NCI-H2029 (cell line): ENCODE measurements at regions not wholly inside any gene's neighbourhood (a gene's known extent, or its start where the extent isn't known, plus 50 kb on each side); places are given as distances from the start of the nearest gene placed in this dataset.

Source experiments
- DNase-seq: peaks from one replicate; lab custom pipeline; 2025; lab: John Stamatoyannopoulos, UW

GRCh38 chr18:11268741-11269233 is 119.4 kb upstream of the PIEZO2 start:
- DNase-seq = no peak

GRCh38 chr18:11268153-11268552 is 118.8 kb upstream of the PIEZO2 start:
- DNase-seq = no peak

GRCh38 chr18:11266781-11267480 is 117.6 kb upstream of the PIEZO2 start:
- no peak for DNase-seq

- no peak for DNase-seq
Measured at GRCh38 chr18:11261486-11261885, 112.1 kb upstream of the PIEZO2 start.

GRCh38 chr18:11260961-11261461 is 111.6 kb upstream of the PIEZO2 start:
- no peak for DNase-seq

GRCh38 chr18:11259469-11260150 is 110.2 kb upstream of the PIEZO2 start:
- DNase-seq = no peak

- DNase-seq = no peak
Measured at GRCh38 chr18:11258039-11258610, 108.8 kb upstream of the PIEZO2 start.

GRCh38 chr18:11256251-11256650 is 106.9 kb upstream of the PIEZO2 start:
- DNase-seq = no peak

- no peak for DNase-seq
Measured at GRCh38 chr18:11251891-11252270, 102.5 kb upstream of the PIEZO2 start.

GRCh38 chr18:11251229-11251890 is 102.0 kb upstream of the PIEZO2 start:
- DNase-seq = no peak

- no peak for DNase-seq
Measured at GRCh38 chr18:11249391-11249790, 100.0 kb upstream of the PIEZO2 start.

GRCh38 chr18:11247381-11247970 is 98.1 kb upstream of the PIEZO2 start:
- DNase-seq = no peak

- DNase-seq = no peak
Measured at GRCh38 chr18:11246495-11247300, 97.3 kb upstream of the PIEZO2 start.

- no peak for DNase-seq
Measured at GRCh38 chr18:11245879-11246278, 96.5 kb upstream of the PIEZO2 start.

- no peak for DNase-seq
Measured at GRCh38 chr18:11237484-11237883, 88.1 kb upstream of the PIEZO2 start.

GRCh38 chr18:11237066-11237465 is 87.7 kb upstream of the PIEZO2 start:
- no peak for DNase-seq

- no peak for DNase-seq
Measured at GRCh38 chr18:11224153-11224552, 74.8 kb upstream of the PIEZO2 start.

- no peak for DNase-seq
Measured at GRCh38 chr18:11219571-11219970, 70.2 kb upstream of the PIEZO2 start.

GRCh38 chr18:11215216-11215615 is 65.8 kb upstream of the PIEZO2 start:
- no peak for DNase-seq

GRCh38 chr18:11204020-11204419 is 54.7 kb upstream of the PIEZO2 start:
- no peak for DNase-seq

GRCh38 chr18:11199477-11199876 is 50.1 kb upstream of the PIEZO2 start:
- no peak for DNase-seq
